ENCODE measurements at regions not wholly inside any gene's neighbourhood (a gene's known extent, or its start where the extent isn't known, plus 50 kb on each side); places are given as distances from the start of the nearest gene placed in this dataset.

DNA sequence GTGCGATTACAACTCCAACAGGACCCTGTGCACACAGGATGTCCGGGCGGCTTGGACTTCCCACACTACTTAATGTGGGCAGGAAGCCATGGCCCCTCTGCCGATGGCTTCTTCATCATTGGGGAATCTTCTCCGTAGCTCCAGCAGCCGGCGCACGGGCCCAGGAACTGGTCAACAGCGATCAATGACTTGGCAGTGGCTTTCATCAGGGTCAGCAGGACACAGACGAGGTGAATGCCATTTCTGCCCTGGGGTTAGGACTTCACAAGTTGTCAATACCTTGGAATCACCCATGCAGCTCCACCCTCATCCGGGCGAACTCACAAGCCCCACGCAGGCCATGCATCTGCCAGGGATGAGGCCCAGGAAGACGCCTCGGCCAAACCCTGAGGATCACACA lies 645.7 kb downstream of the BRD1 start:
- H3K9me3 ChIP-seq (ENCODE audit: control insufficient read depth, insufficient read depth, low read length): no peaks in the 10 kb centered on the region
- no peaks in the 10 kb centered on the region for H3K36me3 ChIP-seq (ENCODE audit: control insufficient read depth, insufficient read depth, low read length)
- Mint-ChIP-seq H3K4me1 (no peaks in the 10 kb centered on the region), H3K36me3 (no peaks in the 10 kb centered on the region), H3K9me3 (no peaks in the 10 kb centered on the region), H3K27ac (no peak overlapping the region), H3K4me3 (no peak overlapping the region), H3K27me3 (ENCODE audit: low read depth in 2 of 2) (peaks cover 0 to 3% of the 10 kb centered on the region in 2 donors)
- intact Hi-C loops (cut with micrococcal nuclease): no loop called here
- DNase-seq (no peak), ATAC-seq (no peak)
- no peak overlapping the region for H3K27ac ChIP-seq (ENCODE audit: low read length)
- TF ChIP-seq, protein P1, sequence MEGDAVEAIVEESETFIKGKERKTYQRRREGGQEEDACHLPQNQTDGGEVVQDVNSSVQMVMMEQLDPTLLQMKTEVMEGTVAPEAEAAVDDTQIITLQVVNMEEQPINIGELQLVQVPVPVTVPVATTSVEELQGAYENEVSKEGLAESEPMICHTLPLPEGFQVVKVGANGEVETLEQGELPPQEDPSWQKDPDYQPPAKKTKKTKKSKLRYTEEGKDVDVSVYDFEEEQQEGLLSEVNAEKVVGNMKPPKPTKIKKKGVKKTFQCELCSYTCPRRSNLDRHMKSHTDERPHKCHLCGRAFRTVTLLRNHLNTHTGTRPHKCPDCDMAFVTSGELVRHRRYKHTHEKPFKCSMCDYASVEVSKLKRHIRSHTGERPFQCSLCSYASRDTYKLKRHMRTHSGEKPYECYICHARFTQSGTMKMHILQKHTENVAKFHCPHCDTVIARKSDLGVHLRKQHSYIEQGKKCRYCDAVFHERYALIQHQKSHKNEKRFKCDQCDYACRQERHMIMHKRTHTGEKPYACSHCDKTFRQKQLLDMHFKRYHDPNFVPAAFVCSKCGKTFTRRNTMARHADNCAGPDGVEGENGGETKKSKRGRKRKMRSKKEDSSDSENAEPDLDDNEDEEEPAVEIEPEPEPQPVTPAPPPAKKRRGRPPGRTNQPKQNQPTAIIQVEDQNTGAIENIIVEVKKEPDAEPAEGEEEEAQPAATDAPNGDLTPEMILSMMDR (IDR thresholded peaks at IDR 0.05): no peak
- 85% methylated on average over 15 of the region's 15 CpGs for WGBS (ENCODE audit: insufficient coverage)
- H3K4me1 ChIP-seq (ENCODE audit: control insufficient read depth, insufficient read depth, low read length): no peaks in the 10 kb centered on the region
- no peaks in the 10 kb centered on the region for H3K27me3 ChIP-seq (ENCODE audit: control insufficient read depth, insufficient read depth, low read length)
- H3K4me3 ChIP-seq (ENCODE audit: low read length): no peak overlapping the region

DNA sequence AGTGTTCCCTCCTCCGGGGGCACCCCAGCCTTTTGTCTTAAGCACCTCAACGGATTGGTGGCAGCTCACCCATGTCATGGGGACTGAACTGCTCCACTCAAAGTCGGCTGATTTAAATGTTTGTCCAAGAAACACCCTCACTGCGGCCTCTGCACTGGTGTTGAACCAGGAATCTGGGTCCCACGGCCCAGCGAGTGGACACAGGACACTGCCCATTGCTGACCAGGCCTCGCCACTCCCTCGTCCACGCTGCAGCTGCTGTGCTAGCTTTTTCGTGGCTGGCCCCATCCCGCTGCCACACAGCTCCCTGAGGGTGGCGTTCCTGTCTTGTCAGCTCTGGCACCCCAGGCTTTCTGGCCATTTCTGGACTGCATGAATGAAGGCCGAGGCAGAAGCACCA lies 646.2 kb downstream of the BRD1 start:
- TF ChIP-seq, protein P1 (IDR thresholded peaks at IDR 0.05): no peak
- intact Hi-C loops (cut with micrococcal nuclease): no loop called here
- no peaks in the 10 kb centered on the region for H3K4me1 ChIP-seq (ENCODE audit: control insufficient read depth, insufficient read depth, low read length)

DNA sequence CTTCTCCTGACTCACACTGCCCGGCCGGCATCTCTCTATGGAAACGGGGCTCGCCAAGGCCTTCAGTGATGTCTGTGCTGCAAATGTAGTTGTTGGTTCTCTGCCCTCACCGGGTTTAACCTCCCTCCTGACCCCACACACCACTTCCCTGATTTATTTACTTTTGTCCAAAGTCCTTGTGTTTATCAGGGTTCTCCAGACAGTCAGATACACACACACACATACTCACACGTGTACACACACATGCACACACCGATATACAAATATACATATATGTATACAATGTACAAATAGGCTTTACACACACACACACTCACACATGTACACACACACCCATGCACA lies 647.0 kb downstream of the BRD1 start:
- no peak for DNase-seq
- H3K36me3 ChIP-seq (ENCODE audit: control insufficient read depth, insufficient read depth, low read length): no peaks in the 10 kb centered on the region
- no peaks in the 10 kb centered on the region for H3K9me3 Mint-ChIP-seq
- no peaks in the 10 kb centered on the region for H3K9me3 ChIP-seq (ENCODE audit: control insufficient read depth, insufficient read depth, low read length)
- H3K27me3 ChIP-seq (ENCODE audit: control insufficient read depth, insufficient read depth, low read length): no peaks in the 10 kb centered on the region
- no peak overlapping the region for H3K27ac ChIP-seq (ENCODE audit: low read length)
- H3K4me3 ChIP-seq (ENCODE audit: low read length): no peak overlapping the region
- no peaks in the 10 kb centered on the region for H3K4me1 Mint-ChIP-seq
- TF ChIP-seq, protein P1 (IDR thresholded peaks at IDR 0.05): no peak
- WGBS (ENCODE audit: insufficient coverage): 92% methylated on average over 7 of the region's 7 CpGs
- intact Hi-C loops (cut with micrococcal nuclease): no loop called here
- no peak overlapping the region for H3K4me3 Mint-ChIP-seq
- no peak for ATAC-seq
- H3K27ac Mint-ChIP-seq: no peak overlapping the region
- no peaks in the 10 kb centered on the region for H3K36me3 Mint-ChIP-seq
- H3K27me3 Mint-ChIP-seq (ENCODE audit: low read depth in 2 of 2): peaks cover 2 to 3% of the 10 kb centered on the region in 2 donors
- H3K4me1 ChIP-seq (ENCODE audit: control insufficient read depth, insufficient read depth, low read length): no peaks in the 10 kb centered on the region

More for the DNA sequence above, 646.2 kb downstream of the BRD1 start:
- ATAC-seq: no peak
- no peak overlapping the region for H3K27ac ChIP-seq (ENCODE audit: low read length)
- peaks cover 0 to 3% of the 10 kb centered on the region in 2 donors for H3K27me3 Mint-ChIP-seq (ENCODE audit: low read depth in 2 of 2)
- H3K9me3 ChIP-seq (ENCODE audit: control insufficient read depth, insufficient read depth, low read length): no peaks in the 10 kb centered on the region
- no peaks in the 10 kb centered on the region for H3K27me3 ChIP-seq (ENCODE audit: control insufficient read depth, insufficient read depth, low read length)
- H3K36me3 Mint-ChIP-seq: no peaks in the 10 kb centered on the region
- no peaks in the 10 kb centered on the region for H3K9me3 Mint-ChIP-seq
- no peaks in the 10 kb centered on the region for H3K4me1 Mint-ChIP-seq
- no peak overlapping the region for H3K27ac Mint-ChIP-seq
- no peak for DNase-seq
- H3K36me3 ChIP-seq (ENCODE audit: control insufficient read depth, insufficient read depth, low read length): no peaks in the 10 kb centered on the region
- 82% methylated on average over 13 of the region's 13 CpGs for WGBS (ENCODE audit: insufficient coverage)
- no peak overlapping the region for H3K4me3 ChIP-seq (ENCODE audit: low read length)
- no peak overlapping the region for H3K4me3 Mint-ChIP-seq

DNA sequence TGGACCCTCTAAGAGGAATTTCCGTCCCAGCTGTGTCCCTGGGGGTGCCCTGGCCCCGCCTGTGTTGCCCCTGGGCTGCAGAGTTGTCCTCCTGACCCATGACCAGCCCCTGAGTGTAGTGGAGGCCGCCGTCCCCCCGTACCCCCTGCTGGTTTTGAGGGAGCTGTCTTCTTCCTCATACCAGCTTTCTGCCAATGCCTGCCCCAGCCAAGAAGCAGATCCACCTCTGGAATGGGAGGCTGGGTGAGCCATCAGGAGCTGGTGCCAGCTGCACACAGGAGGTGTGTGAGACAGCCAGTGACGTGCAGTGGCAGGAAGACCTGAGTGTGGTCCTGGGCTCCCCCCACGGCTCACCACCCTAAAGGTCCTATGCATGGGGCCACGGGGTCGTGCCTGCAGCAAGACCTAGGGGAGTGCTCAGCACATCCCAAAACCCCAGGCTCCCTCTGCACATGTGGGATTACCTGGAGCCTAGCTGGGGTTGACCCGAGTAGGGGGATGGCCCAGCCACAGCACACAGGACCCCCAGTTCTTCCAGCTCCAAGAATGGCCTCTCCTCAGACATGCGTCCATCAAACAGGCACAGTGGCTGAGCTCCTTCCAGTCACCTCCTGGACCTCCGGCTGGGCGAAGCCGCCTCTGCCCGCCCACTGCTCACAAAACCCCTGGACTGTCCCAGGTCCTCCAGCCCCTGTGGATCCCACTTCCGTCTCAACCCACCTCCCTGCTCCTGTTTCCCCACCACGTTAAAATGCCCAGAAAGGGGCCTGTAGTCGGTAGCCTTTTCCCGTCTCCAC lies 647.6 kb downstream of the BRD1 start:
- ATAC-seq (no peak), DNase-seq (no peak)
- Mint-ChIP-seq H3K36me3 (no peaks in the 10 kb centered on the region), H3K4me3 (no peak overlapping the region), H3K9me3 (no peaks in the 10 kb centered on the region), H3K27ac (no peak overlapping the region), H3K27me3 (ENCODE audit: low read depth in 2 of 2) (peaks cover 2 to 8% of the 10 kb centered on the region in 2 donors), H3K4me1 (no peaks in the 10 kb centered on the region)
- TF ChIP-seq, protein P1 (IDR thresholded peaks at IDR 0.05): no peak
- Histone ChIP-seq H3K27ac (ENCODE audit: low read length) (no peak overlapping the region), H3K9me3 (ENCODE audit: control insufficient read depth, insufficient read depth, low read length) (no peaks in the 10 kb centered on the region), H3K27me3 (ENCODE audit: control insufficient read depth, insufficient read depth, low read length) (no peaks in the 10 kb centered on the region), H3K36me3 (ENCODE audit: control insufficient read depth, insufficient read depth, low read length) (no peaks in the 10 kb centered on the region), H3K4me1 (ENCODE audit: control insufficient read depth, insufficient read depth, low read length) (no peaks in the 10 kb centered on the region), H3K4me3 (ENCODE audit: low read length) (no peak overlapping the region)
- WGBS (ENCODE audit: insufficient coverage): 78% methylated on average over 19 of the region's 19 CpGs
- intact Hi-C loops (cut with micrococcal nuclease): no loop called here
